Epithelial cell of proximal tubule (primary cell): ENCODE measurements at regions not wholly inside any gene's neighbourhood (a gene's known extent, or its start where the extent isn't known, plus 50 kb on each side); places are given as distances from the start of the nearest gene placed in this dataset.

Experiments
- DNase-seq: peaks from one replicate; pipeline ENCODE4 v3.0.0-alpha.2; 2011; ENCODE audit warnings: low read depth
- H3K4me3 ChIP-seq: 2 replicates; pipeline ENCODE4 v1.5.1; 2011; ENCODE audit warnings: low read depth, mild to moderate bottlenecking, low read length
- TF ChIP-seq, protein P1 (sequence below): conservative IDR thresholded peaks from 2 replicates; pipeline ENCODE4 v1.5.1; 2012; ENCODE audit warnings: low read depth, mild to moderate bottlenecking, low read length

DNA sequence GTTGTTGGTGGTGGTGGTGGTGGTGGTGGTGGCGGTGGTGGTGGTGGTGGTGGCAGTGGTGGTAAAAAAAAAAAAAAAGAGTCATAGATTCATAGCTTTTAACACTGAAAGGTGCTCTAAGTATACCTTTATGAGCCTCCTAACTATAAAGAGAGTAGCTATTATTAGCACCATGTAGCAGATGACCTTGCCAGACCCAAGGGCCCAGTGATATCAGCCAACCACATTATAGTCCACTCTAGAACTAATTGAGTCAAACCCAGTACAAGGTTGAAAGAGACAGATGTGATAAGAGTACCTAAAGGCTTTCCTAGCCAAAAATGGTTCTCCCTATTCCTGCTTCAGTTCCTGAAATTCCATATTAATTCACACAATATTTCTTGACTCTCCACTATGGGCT lies 245.3 kb downstream of the HACE1 start:
- H3K4me3 ChIP-seq: no peak overlapping the region
- DNase-seq: no peak
- TF ChIP-seq, protein P1, sequence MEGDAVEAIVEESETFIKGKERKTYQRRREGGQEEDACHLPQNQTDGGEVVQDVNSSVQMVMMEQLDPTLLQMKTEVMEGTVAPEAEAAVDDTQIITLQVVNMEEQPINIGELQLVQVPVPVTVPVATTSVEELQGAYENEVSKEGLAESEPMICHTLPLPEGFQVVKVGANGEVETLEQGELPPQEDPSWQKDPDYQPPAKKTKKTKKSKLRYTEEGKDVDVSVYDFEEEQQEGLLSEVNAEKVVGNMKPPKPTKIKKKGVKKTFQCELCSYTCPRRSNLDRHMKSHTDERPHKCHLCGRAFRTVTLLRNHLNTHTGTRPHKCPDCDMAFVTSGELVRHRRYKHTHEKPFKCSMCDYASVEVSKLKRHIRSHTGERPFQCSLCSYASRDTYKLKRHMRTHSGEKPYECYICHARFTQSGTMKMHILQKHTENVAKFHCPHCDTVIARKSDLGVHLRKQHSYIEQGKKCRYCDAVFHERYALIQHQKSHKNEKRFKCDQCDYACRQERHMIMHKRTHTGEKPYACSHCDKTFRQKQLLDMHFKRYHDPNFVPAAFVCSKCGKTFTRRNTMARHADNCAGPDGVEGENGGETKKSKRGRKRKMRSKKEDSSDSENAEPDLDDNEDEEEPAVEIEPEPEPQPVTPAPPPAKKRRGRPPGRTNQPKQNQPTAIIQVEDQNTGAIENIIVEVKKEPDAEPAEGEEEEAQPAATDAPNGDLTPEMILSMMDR: no peak

DNA sequence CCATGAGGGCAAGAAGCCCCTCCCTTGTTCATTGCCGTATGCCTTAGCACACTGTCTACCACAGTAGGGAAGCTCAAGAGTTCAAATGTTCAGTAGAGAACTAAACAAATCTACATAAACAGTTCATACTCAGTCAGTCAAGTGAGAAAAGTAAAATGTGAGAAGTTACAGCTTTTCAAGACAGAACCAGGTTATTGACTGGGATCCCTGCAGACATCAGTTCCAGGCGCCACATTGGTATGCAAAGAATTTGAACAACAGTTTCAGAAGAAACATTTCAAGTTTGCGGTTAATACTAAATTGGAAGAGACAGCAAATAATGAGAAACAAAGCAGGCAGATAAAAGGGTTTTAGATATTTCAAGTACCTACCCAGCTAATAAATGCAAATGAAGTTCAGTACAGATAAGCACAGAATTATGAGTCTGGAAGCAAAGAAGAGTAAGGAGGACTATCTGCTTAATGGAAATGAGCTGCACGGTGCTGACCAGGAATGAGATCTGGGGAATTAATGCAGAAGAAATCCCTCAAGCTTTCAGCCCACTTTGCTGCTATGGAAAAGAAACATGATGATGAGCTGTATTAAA lies 246.2 kb downstream of the HACE1 start:
- no peak for DNase-seq
- no peak overlapping the region for H3K4me3 ChIP-seq
- TF ChIP-seq, protein P1: no peak

DNA sequence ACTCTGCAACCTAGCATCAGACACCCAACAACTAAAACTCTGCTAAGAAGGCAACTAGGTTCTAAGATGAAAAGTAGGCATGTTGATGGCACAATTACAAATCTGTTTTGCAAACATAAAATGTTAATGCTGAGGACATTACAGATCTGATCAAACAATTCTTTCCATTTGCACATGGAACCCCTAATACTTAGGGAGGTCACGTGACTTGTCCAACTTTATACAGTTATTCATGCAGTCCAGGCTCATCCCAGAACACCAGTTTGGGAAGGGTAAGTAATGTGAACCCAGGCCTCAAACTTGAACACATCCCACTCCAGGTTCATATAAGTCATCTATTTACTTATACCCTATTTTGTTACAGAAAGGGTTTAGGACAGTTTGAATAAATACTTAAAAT lies 247.2 kb downstream of the HACE1 start:
- TF ChIP-seq, protein P1: no peak
- H3K4me3 ChIP-seq: no peak overlapping the region
- no peak for DNase-seq

DNA sequence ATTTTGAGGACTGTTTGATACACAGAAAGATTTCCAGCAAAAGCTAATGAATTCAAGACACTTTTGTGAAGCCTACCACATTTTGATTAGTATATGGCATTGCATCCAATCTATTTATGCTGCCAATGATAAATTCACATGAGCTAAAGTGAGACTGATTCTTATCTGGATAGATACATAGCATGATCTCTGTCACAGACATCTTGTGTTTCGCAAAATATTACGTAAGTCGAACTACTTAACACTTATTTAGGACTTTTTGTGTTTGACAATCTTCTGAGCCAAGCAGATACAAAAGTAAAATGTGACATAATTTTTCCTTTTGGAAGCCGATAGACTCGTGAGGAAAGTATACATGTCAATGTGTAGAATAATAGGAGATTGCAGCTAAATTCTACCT lies 251.6 kb downstream of the HACE1 start:
- TF ChIP-seq, protein P1: no peak
- H3K4me3 ChIP-seq: no peak overlapping the region
- DNase-seq: no peak

DNA sequence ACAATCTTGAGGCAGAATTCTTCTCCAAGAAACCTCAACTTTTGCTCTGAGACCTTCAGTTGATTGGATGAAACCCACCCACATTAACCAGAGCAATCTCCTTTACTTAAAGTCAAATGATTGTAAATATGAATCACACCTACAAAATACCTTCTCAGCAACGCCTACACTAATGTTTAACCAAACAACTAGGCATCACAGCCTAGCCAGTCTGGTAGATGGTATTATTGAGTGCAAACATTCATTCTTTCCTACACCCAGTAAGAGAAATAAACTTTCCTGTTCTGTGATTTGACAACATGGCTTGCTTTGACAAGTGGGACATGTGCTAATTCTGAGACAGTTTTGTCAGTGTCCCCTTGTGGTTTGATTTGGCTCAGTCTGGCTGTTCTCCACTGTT lies 252.2 kb downstream of the HACE1 start:
- no peak overlapping the region for H3K4me3 ChIP-seq
- TF ChIP-seq, protein P1: no peak
- DNase-seq: no peak

DNA sequence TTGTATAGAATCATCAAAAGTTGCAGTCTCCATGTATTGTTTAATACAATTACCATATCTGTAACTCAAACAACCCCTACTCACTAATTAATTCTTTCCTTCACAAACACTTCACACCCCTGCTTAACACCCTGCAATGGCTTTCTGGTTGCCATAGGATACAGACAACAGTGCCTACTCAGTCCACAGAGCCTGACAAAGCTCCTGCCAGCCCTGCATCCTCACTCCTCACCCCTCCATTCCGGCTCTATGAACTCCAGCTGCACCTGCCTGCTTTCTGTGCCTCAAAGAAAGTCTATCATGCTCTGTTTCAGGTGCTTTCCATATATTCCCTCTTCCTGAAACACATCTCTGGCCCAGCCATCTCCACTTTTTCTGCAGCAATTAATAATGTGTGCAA lies 253.4 kb downstream of the HACE1 start:
- no peak overlapping the region for H3K4me3 ChIP-seq
- TF ChIP-seq, protein P1: no peak
- no peak for DNase-seq

DNA sequence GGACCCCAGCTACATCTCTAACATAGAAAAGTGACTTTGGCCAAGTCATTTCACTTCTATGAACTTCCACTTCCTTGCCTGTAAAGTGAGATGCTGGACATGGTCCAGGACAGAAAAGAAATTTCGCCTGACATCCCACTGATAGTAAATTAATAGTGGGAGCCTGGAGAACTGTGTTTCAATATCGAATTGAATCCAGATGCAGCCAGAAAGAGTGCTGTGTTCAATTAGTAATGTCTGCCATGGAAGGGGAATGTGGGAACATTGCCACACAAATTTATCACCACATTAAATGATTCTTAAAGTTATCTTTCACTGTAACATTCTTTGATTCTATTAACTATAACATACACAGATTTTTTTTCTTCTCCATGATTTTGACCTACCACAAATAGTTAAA lies 255.0 kb downstream of the HACE1 start:
- TF ChIP-seq, protein P1: no peak
- DNase-seq: no peak
- no peak overlapping the region for H3K4me3 ChIP-seq
